Coronary artery (tissue), 2 donors: ENCODE measurements at regions not wholly inside any gene's neighbourhood (a gene's known extent, or its start where the extent isn't known, plus 50 kb on each side); places are given as distances from the start of the nearest gene placed in this dataset.
"Not testable (repeated sequence)": the region's sequence is repeated elsewhere in the genome, so short reads cannot be mapped to it uniquely, and the experiment has no call there.

Source experiments
- DNase-seq: peaks from one replicate; pipeline ENCODE4 v3.0.0-alpha.2; 2017; ENCODE audit warnings: low spot score
- H3K27ac ChIP-seq, 2 donors: fragments of 200-600 bp; sonication (generic); one replicate each; pipeline ENCODE4 v1.5.1; 2016 to 2019
- H3K4me3 ChIP-seq: fragments of 200-600 bp; sonication (generic); 2 replicates; pipeline ENCODE4 v1.5.1; 2016; ENCODE audit warnings: mild to moderate bottlenecking, moderate library complexity
- TF ChIP-seq, protein P1 (sequence below): fragments of 200-600 bp; sonication (generic); IDR thresholded peaks from one replicate; pipeline ENCODE4 v1.5.1; 2019; ENCODE audit warnings: antibody characterized with exemption

DNA sequence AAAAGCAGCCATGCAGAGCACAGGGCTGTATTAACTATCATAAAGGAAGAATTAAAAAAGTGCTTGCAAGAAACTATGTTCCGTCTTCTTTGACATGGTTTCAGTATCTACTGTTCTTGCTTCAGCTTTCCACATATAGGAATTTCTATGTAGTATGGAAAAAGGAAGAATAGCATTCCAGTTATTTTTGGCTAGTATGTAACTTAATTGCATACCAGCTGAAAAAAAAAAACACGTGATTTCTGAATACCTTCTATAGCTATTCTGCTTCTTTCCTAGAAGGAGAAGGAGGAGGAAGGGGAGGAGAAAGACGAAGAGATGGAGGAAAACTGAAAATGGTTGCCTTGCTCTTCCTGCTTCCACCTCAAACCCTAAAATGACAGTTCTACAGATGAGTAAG, 619.0 kb downstream of the KCTD12 start:
- Histone ChIP-seq H3K4me3 (no peak overlapping the region), H3K27ac (no peak overlapping the region)
- TF ChIP-seq, protein P1, sequence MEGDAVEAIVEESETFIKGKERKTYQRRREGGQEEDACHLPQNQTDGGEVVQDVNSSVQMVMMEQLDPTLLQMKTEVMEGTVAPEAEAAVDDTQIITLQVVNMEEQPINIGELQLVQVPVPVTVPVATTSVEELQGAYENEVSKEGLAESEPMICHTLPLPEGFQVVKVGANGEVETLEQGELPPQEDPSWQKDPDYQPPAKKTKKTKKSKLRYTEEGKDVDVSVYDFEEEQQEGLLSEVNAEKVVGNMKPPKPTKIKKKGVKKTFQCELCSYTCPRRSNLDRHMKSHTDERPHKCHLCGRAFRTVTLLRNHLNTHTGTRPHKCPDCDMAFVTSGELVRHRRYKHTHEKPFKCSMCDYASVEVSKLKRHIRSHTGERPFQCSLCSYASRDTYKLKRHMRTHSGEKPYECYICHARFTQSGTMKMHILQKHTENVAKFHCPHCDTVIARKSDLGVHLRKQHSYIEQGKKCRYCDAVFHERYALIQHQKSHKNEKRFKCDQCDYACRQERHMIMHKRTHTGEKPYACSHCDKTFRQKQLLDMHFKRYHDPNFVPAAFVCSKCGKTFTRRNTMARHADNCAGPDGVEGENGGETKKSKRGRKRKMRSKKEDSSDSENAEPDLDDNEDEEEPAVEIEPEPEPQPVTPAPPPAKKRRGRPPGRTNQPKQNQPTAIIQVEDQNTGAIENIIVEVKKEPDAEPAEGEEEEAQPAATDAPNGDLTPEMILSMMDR, result no peak
- DNase-seq, result no peak

- no peak overlapping the region for H3K27ac ChIP-seq
- no peak for DNase-seq
- H3K4me3 ChIP-seq, result no peak overlapping the region
- TF ChIP-seq, protein P1, result no peak
These were observed 619.6 kb downstream of the KCTD12 start for GRCh38 chr13:76266561-76266960.

DNA sequence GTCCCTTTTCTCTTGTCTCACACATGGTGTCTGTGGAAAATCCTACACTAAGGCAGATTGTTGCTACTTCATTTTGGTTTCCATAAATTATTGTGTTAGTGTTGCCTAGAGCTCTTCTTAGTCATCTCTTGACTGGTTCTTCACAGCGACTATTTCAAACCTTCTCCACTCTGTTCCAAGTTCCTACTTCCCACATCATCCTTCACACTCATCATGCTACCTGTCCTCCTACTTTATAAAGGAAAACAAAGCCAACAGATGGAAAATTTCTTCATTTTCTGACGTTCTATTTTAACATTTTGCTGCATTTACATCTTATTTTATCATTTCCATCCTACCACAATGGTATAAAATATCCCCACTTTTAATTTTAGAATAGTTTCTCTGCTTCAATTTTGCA, 614.1 kb downstream of the LMO7 start:
- H3K27ac ChIP-seq, result no peak overlapping the region
- H3K4me3 ChIP-seq, result no peak overlapping the region
- TF ChIP-seq, protein P1, result no peak
- DNase-seq, result no peak

- DNase-seq, result no peak
- no peak overlapping the region for H3K4me3 ChIP-seq
- TF ChIP-seq, protein P1, result no peak
- no peak overlapping the region for H3K27ac ChIP-seq
These were observed 609.8 kb downstream of the LMO7 start for GRCh38 chr13:76245920-76246319.

- no peak overlapping the region for H3K4me3 ChIP-seq
These were observed 609.1 kb downstream of the LMO7 start for GRCh38 chr13:76245211-76245610.

GRCh38 chr13:76243120-76243519, 607.0 kb downstream of the LMO7 start:
- H3K27ac ChIP-seq, H3K4me3 ChIP-seq, DNase-seq: not testable (repeated sequence)

More at GRCh38 chr13:76245211-76245610, 609.1 kb downstream of the LMO7 start:
- H3K27ac ChIP-seq, result no peak overlapping the region
- DNase-seq, result no peak
- TF ChIP-seq, protein P1, result no peak

DNA sequence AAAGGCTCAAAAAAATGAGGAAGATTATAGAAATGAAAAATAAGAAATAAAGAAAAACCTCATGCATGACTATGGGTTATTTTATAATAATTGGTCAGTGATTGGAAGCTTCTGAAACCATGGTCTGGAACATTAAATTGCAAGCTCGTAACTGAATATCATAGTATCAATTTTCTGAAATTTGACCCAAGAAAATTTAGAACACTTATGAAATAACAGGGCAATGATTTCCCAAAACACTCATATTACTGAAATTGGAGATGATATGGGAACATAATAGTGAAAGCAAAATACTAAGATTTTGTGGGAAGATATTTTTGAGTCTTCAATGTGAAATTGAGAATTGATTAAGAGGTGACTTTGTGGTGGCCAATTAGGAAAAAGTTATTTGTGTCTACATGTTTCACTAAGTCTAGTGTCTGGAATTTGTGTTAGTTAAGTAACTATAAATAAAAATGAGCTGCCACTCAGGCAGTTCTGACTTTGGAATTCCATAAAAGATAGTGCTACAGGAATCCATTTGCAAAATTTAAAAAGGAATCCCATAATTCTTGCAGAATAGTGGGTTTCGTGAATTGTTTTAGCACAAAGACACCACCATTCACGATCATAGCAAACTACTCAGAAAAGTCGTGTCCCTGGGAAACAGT, 603.0 kb downstream of the LMO7 start:
- H3K27ac ChIP-seq, result no peak overlapping the region
- TF ChIP-seq, protein P1, result no peak
- no peak overlapping the region for H3K4me3 ChIP-seq
- no peak for DNase-seq
